ENCODE measurements at regions not wholly inside any gene's neighbourhood (a gene's known extent, or its start where the extent isn't known, plus 50 kb on each side); places are given as distances from the start of the nearest gene placed in this dataset.

- H3K4me3 ChIP-seq: no peak overlapping the region
- TF ChIP-seq CTCF (IDR thresholded peaks at IDR 0.05): no peak
- no peak for DNase-seq (ENCODE audit: low spot score)
- no peak overlapping the region for H3K27ac ChIP-seq
Observed at GRCh38 chr6:113078791-113079190, 731.7 kb downstream of the RFPL4B start.

GRCh38 chr6:113082745-113083144 lies 735.6 kb downstream of the RFPL4B start:
- Histone ChIP-seq H3K4me3 (no peak overlapping the region), H3K27ac (no peak overlapping the region)
- no peak for TF ChIP-seq CTCF (IDR thresholded peaks at IDR 0.05)
- no peak for DNase-seq (ENCODE audit: low spot score)

GRCh38 chr6:113083947-113084346 lies 736.8 kb downstream of the RFPL4B start:
- no peak for TF ChIP-seq CTCF (IDR thresholded peaks at IDR 0.05)
- Histone ChIP-seq H3K27ac (no peak overlapping the region), H3K4me3 (no peak overlapping the region)
- DNase-seq (ENCODE audit: low spot score): no peak

GRCh38 chr6:113089056-113089455 lies 741.9 kb downstream of the RFPL4B start:
- H3K4me3 ChIP-seq: no peak overlapping the region
- no peak for TF ChIP-seq CTCF (IDR thresholded peaks at IDR 0.05)
- H3K27ac ChIP-seq: no peak overlapping the region
- no peak for DNase-seq (ENCODE audit: low spot score)

- Histone ChIP-seq H3K4me3 (no peak overlapping the region), H3K27ac (no peak overlapping the region)
- TF ChIP-seq CTCF (IDR thresholded peaks at IDR 0.05): no peak
- no peak for DNase-seq (ENCODE audit: low spot score)
Observed at GRCh38 chr6:113092795-113093194, 745.7 kb downstream of the RFPL4B start.

GRCh38 chr6:113094779-113095178 lies 747.6 kb downstream of the RFPL4B start:
- no peak for TF ChIP-seq CTCF (IDR thresholded peaks at IDR 0.05)
- DNase-seq (ENCODE audit: low spot score): no peak
- H3K27ac ChIP-seq: no peak overlapping the region
- H3K4me3 ChIP-seq: no peak overlapping the region

- Histone ChIP-seq H3K4me3 (no peak overlapping the region), H3K27ac (no peak overlapping the region)
- no peak for TF ChIP-seq CTCF (IDR thresholded peaks at IDR 0.05)
- no peak for DNase-seq (ENCODE audit: low spot score)
Observed at GRCh38 chr6:113095841-113096240, 748.7 kb downstream of the RFPL4B start.
